H9 (cell line): ENCODE measurements at regions not wholly inside any gene's neighbourhood (a gene's known extent, or its start where the extent isn't known, plus 50 kb on each side); places are given as distances from the start of the nearest gene placed in this dataset.

Experiments
- DNase-seq: peaks from one replicate; pipeline ENCODE4 v3.0.0-alpha.2; 2017
- H2AFZ ChIP-seq: one replicate; pipeline ENCODE4 v1.6.1; 2013; ENCODE audit warnings: mild to moderate bottlenecking, low read length, control low read depth, moderate library complexity
- H2AK5ac ChIP-seq: 2 replicates; pipeline ENCODE4 v1.6.1; 2013; ENCODE audit warnings: low read length, control low read depth, mixed read lengths; ENCODE audit not compliant: insufficient read length
- H2BK120ac ChIP-seq: one replicate; pipeline ENCODE4 v1.6.1; 2013; ENCODE audit warnings: low read depth, mild to moderate bottlenecking, low read length, control low read depth, inconsistent platforms; ENCODE audit not compliant: poor library complexity, severe bottlenecking
- H2BK12ac ChIP-seq: 2 replicates; pipeline ENCODE4 v1.6.1; 2013; ENCODE audit warnings: low read length, control low read depth, mixed read lengths, low read depth; ENCODE audit not compliant: insufficient read length
- H2BK15ac ChIP-seq: 2 replicates; pipeline ENCODE4 v1.6.1; 2013; ENCODE audit warnings: low read depth, low read length, control low read depth
- H2BK20ac ChIP-seq: one replicate; pipeline ENCODE4 v1.6.1; 2013; ENCODE audit warnings: low read depth, mild to moderate bottlenecking, low read length, control low read depth, inconsistent platforms; ENCODE audit not compliant: poor library complexity, severe bottlenecking
- H2BK5ac ChIP-seq: 2 replicates; pipeline ENCODE4 v1.6.1; 2013; ENCODE audit warnings: low read length, control low read depth, mixed read lengths; ENCODE audit not compliant: insufficient read length
- H3K14ac ChIP-seq: 2 replicates; pipeline ENCODE4 v1.6.1; 2013; ENCODE audit warnings: low read length, control low read depth; ENCODE audit not compliant: insufficient read depth
- H3K18ac ChIP-seq: 2 replicates; pipeline ENCODE4 v1.6.1; 2013; ENCODE audit warnings: low read depth, mild to moderate bottlenecking, mixed read lengths, low read length, control low read depth; ENCODE audit not compliant: insufficient read length
- H3K23ac ChIP-seq: 2 replicates; pipeline ENCODE4 v1.6.1; 2013; ENCODE audit warnings: low read length, control low read depth, mixed read lengths, low read depth; ENCODE audit not compliant: insufficient read length
- H3K23me2 ChIP-seq: 2 replicates; pipeline ENCODE4 v1.6.1; 2013; ENCODE audit warnings: low read depth, mild to moderate bottlenecking, mixed read lengths, low read length, control low read depth; ENCODE audit not compliant: insufficient read length, poor library complexity, severe bottlenecking
- H3K27ac ChIP-seq: 2 replicates; pipeline ENCODE4 v1.5.1; 2013; ENCODE audit warnings: low read length, control low read depth, mixed read lengths, low read depth; ENCODE audit not compliant: insufficient read length
- H3K27me3 ChIP-seq: 2 replicates; pipeline ENCODE4 v1.6.1; 2013; ENCODE audit warnings: low read length, control low read depth, inconsistent platforms; ENCODE audit not compliant: insufficient read depth
- H3K4ac ChIP-seq: 2 replicates; pipeline ENCODE4 v1.6.1; 2013; ENCODE audit warnings: low read depth, mild to moderate bottlenecking, control low read depth, inconsistent platforms, low read length, moderate library complexity
- H3K4me1 ChIP-seq: 2 replicates; pipeline ENCODE4 v1.6.1; 2013; ENCODE audit warnings: low read length, control low read depth, inconsistent platforms; ENCODE audit not compliant: insufficient read depth
- H3K4me2 ChIP-seq: 2 replicates; pipeline ENCODE4 v1.6.1; 2013; ENCODE audit warnings: low read length, control low read depth, mixed read lengths; ENCODE audit not compliant: insufficient read length, insufficient read depth
- H3K56ac ChIP-seq: 2 replicates; pipeline ENCODE4 v1.6.1; 2013; ENCODE audit warnings: low read depth, mild to moderate bottlenecking, mixed read lengths, low read length, control low read depth; ENCODE audit not compliant: insufficient read length
- H3K79me1 ChIP-seq: 2 replicates; pipeline ENCODE4 v1.6.1; 2013; ENCODE audit warnings: low read depth, mild to moderate bottlenecking, moderate library complexity, low read length, control low read depth, inconsistent platforms; ENCODE audit not compliant: insufficient read depth, poor library complexity, severe bottlenecking
- H3K79me2 ChIP-seq: 2 replicates; pipeline ENCODE4 v1.6.1; 2013; ENCODE audit warnings: low read length, control low read depth, inconsistent platforms; ENCODE audit not compliant: insufficient read depth
- H3K9ac ChIP-seq: 2 replicates; pipeline ENCODE4 v1.6.1; 2013; ENCODE audit warnings: low read length, control low read depth, mixed read lengths; ENCODE audit not compliant: insufficient read length; ENCODE audit errors: extremely low read depth
- H3K9me3 ChIP-seq: one replicate; pipeline ENCODE4 v1.6.1; 2013; ENCODE audit warnings: low read depth, low read length, inconsistent platforms; ENCODE audit not compliant: control insufficient read depth
- H3T11ph ChIP-seq: one replicate; pipeline ENCODE4 v1.6.1; 2013; ENCODE audit warnings: mild to moderate bottlenecking, low read length, control low read depth, inconsistent platforms
- H4K20me1 ChIP-seq: one replicate; pipeline ENCODE4 v1.6.1; 2013; ENCODE audit not compliant: control insufficient read depth, insufficient read length, insufficient read depth
- H4K5ac ChIP-seq: 2 replicates; pipeline ENCODE4 v1.6.1; 2013; ENCODE audit warnings: low read depth, mild to moderate bottlenecking, mixed read lengths, low read length, control low read depth; ENCODE audit not compliant: insufficient read length
- H4K8ac ChIP-seq: replicated peaks from 2 replicates; pipeline ENCODE4 v1.6.1; 2013; ENCODE audit warnings: low read length, control low read depth, mixed read lengths, low read depth; ENCODE audit not compliant: insufficient read length
- H4K91ac ChIP-seq: 2 replicates; pipeline ENCODE4 v1.6.1; 2013; ENCODE audit warnings: low read depth, mild to moderate bottlenecking, moderate library complexity, mixed read lengths, low read length, control low read depth; ENCODE audit not compliant: insufficient read length
- H3K27ac Mint-ChIP-seq, 3 experiments: 2 replicates in 2 of 3; 3 replicates in 1 of 3; pipeline ENCODE4 v1.8.0; 2020 to 2021; ENCODE audit warnings: mixed read lengths in 3 of 3, mild to moderate bottlenecking in 1 of 3, moderate library complexity in 1 of 3
- H3K27me3 Mint-ChIP-seq: 2 replicates; pipeline ENCODE4 v1.8.0; 2021; ENCODE audit warnings: low read depth, mild to moderate bottlenecking, moderate library complexity, mixed read lengths
- H3K36me3 Mint-ChIP-seq, 3 experiments: 2 replicates in 2 of 3; 3 replicates in 1 of 3; pipeline ENCODE4 v1.8.0; 2020 to 2021; ENCODE audit warnings: low read depth in 3 of 3, mixed read lengths in 3 of 3; ENCODE audit not compliant: insufficient read depth in 1 of 3
- H3K4me1 Mint-ChIP-seq, 2 experiments: 2 replicates each; pipeline ENCODE4 v1.8.0; 2020; ENCODE audit warnings: mixed read lengths in 2 of 2
- H3K4me3 Mint-ChIP-seq, 2 experiments: 2 replicates in 1 of 2; 3 replicates in 1 of 2; pipeline ENCODE4 v1.8.0; 2020 to 2021; ENCODE audit warnings: mild to moderate bottlenecking in 2 of 2, mixed read lengths in 2 of 2, moderate library complexity in 1 of 2
- H3K9me3 Mint-ChIP-seq, 2 experiments: 2 replicates in 1 of 2; 3 replicates in 1 of 2; pipeline ENCODE4 v1.8.0; 2020; ENCODE audit warnings: mild to moderate bottlenecking in 2 of 2, mixed read lengths in 2 of 2, moderate library complexity in 1 of 2
- WGBS: extraction: QIAGEN DNeasy Blood & Tissue Kit; methylation state at CpG from one replicate; pipeline ENCODE4 v1.1.7; 2013; ENCODE audit warnings: missing lambda C conversion rate, low lambda C conversion rate, mixed read lengths; ENCODE audit not compliant: insufficient read length; ENCODE audit errors: extremely low coverage; 5-methylcytosine and 5-hydroxymethylcytosine counted together
- TF ChIP-seq, protein P1 (sequence below): fragments of 200-600 bp; sonication (generic); conservative IDR thresholded peaks from 3 replicates; pipeline ENCODE4 v1.8.0; 2021; ENCODE audit warnings: antibody characterized with exemption, mild to moderate bottlenecking

DNA sequence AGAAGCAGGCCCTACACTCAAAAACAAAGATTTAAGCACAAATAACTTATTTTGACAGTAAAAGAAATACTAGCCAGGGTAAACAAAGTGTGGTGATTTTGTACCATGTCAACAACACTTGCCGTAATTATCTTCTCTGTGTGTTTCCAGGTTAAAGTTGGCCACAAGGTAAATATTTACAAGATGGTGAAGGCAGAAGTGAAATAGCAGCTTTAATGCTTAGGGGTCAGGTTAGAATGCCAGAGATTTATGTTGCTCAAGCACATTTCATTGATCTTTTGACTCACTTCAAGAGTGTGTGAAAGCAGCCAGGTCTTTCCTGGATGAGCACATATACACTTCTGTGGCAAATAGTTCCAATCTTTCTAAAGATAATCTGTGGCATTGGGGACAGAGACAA, 270.2 kb upstream of the LUZP2 start:
- peaks cover 0 to 3% of the 10 kb centered on the region in 2 experiments; a peak in 1 of 5 replicates for H3K9me3 Mint-ChIP-seq
- Histone ChIP-seq H2AK5ac (no peak overlapping the region), H3K27me3 (no peaks in the 10 kb centered on the region), H3K27ac (no peak overlapping the region), H3K23me2 (no peaks in the 10 kb centered on the region), H4K91ac (no peak overlapping the region), H3K9ac (no peak overlapping the region), H3K79me1 (no peaks in the 10 kb centered on the region), H3K4me1 (no peaks in the 10 kb centered on the region), H3K23ac (no peak overlapping the region), H4K20me1 (no peaks in the 10 kb centered on the region), H2BK5ac (no peak overlapping the region), H2AFZ (no peak overlapping the region), H3K9me3 (no peaks in the 10 kb centered on the region), H3K4ac (no peak overlapping the region), H2BK15ac (no peak overlapping the region), H3K4me2 (no peak overlapping the region), H3K14ac (no peak overlapping the region), H2BK120ac (no peak overlapping the region), H2BK20ac (no peak overlapping the region), H3K18ac (no peak overlapping the region), H4K8ac (no peak overlapping the region), H3K56ac (no peak overlapping the region), H3K79me2 (no peaks in the 10 kb centered on the region), H3T11ph (no peak overlapping the region), H2BK12ac (no peak overlapping the region), H4K5ac (no peak overlapping the region)
- H3K27me3 Mint-ChIP-seq: no peaks in the 10 kb centered on the region
- DNase-seq: no peak
- no peak overlapping the region for H3K27ac Mint-ChIP-seq
- no CpG with 5 or more reads among the region's 1 CpG for WGBS
- TF ChIP-seq, protein P1, sequence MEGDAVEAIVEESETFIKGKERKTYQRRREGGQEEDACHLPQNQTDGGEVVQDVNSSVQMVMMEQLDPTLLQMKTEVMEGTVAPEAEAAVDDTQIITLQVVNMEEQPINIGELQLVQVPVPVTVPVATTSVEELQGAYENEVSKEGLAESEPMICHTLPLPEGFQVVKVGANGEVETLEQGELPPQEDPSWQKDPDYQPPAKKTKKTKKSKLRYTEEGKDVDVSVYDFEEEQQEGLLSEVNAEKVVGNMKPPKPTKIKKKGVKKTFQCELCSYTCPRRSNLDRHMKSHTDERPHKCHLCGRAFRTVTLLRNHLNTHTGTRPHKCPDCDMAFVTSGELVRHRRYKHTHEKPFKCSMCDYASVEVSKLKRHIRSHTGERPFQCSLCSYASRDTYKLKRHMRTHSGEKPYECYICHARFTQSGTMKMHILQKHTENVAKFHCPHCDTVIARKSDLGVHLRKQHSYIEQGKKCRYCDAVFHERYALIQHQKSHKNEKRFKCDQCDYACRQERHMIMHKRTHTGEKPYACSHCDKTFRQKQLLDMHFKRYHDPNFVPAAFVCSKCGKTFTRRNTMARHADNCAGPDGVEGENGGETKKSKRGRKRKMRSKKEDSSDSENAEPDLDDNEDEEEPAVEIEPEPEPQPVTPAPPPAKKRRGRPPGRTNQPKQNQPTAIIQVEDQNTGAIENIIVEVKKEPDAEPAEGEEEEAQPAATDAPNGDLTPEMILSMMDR: no peak
- H3K4me3 Mint-ChIP-seq: no peak overlapping the region
- H3K36me3 Mint-ChIP-seq: no peaks in the 10 kb centered on the region; a peak in 1 of 7 replicates
- H3K4me1 Mint-ChIP-seq: no peaks in the 10 kb centered on the region
